ENCODE measurements at regions not wholly inside any gene's neighbourhood (a gene's known extent, or its start where the extent isn't known, plus 50 kb on each side); places are given as distances from the start of the nearest gene placed in this dataset.

DNA sequence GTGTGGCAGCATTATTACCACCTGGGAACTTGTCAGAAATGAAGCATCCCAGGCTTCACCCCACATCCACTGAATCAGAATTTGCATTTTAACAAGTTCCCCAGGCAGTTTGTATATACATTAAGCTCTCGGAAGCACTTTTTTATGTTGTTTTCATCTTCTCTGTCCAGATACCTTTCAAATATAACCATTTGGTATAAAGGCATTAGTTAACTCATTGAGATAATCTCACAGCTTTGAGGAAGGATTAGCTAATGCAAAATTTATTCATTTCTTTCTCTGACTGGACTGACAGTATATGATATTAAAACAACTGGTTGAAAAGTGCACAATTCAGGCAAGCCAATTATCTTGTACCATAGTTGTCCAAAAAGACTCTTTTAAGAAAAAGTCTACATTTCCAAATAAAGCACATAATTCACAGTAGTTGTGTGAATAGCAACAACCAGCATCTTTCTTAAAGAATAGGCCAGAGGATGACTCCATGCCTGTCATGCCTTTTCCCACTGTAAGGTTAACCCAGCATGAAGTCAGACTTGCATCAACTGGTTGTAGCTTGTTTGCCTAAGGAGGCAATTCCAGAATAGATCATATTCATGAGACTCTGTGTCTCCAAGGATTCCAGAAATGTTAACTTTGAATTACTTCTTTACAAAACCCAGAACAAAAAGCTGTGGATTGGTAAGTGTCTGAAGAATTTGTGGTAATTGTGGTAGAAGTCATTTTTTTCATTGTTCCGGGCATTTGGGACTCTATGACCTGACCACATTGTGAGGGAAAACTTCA lies 254.3 kb upstream of the SESN3 start:
- TF ChIP-seq, protein P1, sequence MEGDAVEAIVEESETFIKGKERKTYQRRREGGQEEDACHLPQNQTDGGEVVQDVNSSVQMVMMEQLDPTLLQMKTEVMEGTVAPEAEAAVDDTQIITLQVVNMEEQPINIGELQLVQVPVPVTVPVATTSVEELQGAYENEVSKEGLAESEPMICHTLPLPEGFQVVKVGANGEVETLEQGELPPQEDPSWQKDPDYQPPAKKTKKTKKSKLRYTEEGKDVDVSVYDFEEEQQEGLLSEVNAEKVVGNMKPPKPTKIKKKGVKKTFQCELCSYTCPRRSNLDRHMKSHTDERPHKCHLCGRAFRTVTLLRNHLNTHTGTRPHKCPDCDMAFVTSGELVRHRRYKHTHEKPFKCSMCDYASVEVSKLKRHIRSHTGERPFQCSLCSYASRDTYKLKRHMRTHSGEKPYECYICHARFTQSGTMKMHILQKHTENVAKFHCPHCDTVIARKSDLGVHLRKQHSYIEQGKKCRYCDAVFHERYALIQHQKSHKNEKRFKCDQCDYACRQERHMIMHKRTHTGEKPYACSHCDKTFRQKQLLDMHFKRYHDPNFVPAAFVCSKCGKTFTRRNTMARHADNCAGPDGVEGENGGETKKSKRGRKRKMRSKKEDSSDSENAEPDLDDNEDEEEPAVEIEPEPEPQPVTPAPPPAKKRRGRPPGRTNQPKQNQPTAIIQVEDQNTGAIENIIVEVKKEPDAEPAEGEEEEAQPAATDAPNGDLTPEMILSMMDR (IDR thresholded peaks at IDR 0.05): no peak
- TF ChIP-seq POLR2A (IDR thresholded peaks at IDR 0.05): no peak

All from right lobe of liver (tissue), 4 donors.